GM18505 (cell line): ENCODE measurements at regions not wholly inside any gene's neighbourhood (a gene's known extent, or its start where the extent isn't known, plus 50 kb on each side); places are given as distances from the start of the nearest gene placed in this dataset.

Experiments
- ATAC-seq: cut with Tn5 transposase; IDR thresholded peaks from one replicate; pipeline ENCODE4 v1.9.1; 2021; ENCODE audit not compliant: unreplicated experiment
- POLR2A ChIP-seq: IDR thresholded peaks from 4 replicates; pipeline ENCODE4 v1.6.1; 2011; ENCODE audit warnings: borderline replicate concordance; ENCODE audit not compliant: insufficient read depth, insufficient read length; ENCODE audit errors: extremely low read depth

DNA sequence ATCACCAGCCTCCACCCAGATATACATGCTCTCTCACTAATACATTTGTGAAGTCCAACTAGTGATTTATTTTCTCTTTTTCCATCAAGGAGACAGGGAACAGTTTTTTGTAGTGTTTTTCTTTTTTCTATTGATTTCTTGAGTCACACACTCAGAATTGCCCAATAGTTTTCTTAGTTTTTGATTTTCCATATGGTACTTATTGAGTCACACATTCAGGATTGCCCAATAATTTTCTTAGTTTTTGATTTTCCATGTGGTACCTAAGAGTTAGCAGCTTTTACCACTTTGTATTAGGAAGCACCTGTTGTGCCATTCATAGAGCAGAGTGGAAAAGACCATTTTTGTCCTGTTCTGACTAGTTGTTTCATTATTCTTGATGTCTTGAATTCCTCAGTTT, 1268.8 kb downstream of the EPHA7 start:
- no peak for TF ChIP-seq POLR2A
- ATAC-seq: no peak

DNA sequence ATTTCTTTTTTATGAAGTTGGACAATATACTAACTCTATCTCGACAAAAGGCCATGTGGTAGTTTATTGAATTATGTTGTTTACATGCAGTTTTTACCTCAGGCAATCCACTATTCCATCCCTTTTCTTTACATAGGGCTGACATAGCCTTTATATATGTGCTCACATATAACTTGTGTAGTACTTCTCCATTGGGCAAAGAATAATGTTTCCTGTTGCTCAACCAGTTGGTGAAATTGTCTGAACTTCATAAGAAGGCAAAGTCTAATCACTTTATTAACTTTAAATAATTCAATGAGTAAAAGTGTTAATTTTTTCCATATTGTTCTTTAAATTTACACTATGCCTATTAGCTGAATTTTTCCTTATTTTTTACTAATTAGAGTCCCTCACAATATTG, 1272.1 kb downstream of the EPHA7 start:
- ATAC-seq: no peak
- TF ChIP-seq POLR2A: no peak

DNA sequence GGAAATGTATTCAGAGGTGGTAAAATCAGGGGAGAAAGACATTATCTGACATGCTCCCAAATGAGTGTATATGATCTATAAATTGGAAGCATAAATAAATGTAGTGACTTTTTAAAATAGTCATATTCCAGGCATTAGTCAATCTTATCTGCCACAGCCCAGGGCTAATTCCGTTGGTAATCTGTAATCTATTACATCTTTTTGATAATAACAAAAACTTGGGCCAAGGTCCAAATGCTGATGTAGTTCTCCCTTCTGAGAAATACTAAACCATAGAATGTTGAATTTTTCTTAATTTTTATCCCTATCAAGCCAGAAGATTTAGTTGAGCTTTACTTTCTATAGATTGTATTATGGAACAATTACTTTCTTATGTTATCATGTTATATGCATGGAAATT, 1279.8 kb downstream of the EPHA7 start:
- ATAC-seq: no peak
- TF ChIP-seq POLR2A: no peak

DNA sequence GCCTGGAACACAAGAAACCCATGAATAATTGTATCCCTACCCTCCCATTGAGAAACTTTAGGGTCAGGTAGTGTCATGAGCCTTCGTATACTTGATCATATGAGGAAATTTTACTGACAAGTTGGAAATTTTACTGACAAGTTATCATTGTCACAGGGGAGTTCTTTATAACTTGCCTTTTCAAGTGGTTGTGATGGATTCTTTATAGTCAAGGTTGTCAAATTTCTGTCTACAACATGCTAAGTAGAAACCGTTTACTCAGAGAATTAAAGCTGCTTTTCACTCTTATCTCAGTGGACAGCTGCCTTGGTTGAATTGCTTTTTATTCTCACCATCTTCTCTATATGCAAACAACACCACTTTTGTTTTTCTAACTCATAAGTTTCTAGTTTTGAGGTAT, 1286.4 kb downstream of the EPHA7 start:
- ATAC-seq: no peak
- TF ChIP-seq POLR2A: no peak

DNA sequence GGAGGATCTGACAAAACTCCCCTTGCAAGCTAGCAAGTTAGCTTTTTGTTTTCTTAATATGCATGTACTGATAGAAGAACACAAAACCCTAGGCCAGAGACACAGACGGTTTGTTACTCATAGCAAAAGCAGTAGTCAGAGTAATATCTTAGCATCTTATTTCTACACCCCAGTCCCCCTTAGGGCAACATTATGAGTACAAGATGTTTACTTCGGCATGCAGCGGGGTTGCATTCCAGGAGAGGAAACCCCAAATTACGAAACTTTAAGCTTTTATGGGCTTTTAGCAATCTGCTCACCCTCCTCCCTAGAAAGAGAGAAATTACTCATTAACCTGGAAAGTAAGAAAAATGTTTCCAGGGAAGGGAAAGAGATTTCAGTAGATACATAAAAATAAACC, 1286.9 kb downstream of the EPHA7 start:
- no peak for TF ChIP-seq POLR2A

DNA sequence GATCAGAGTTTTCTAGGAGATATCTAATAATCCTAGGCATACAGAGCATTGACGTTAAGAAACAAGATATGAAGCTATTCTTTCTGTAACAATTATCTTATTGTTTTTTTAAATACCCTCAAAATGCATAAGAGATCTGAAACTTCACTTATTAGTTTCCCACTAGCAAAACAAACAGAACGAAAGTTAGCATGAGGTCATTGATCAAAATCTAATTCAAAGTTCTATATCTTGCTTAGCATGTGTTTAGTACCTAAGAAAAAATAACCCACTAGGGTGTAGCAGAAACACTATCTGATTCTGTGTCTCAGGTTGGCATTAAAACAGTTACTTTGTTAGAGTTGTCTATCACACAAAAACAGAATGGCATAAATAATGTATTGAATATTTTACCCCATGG, 1288.4 kb downstream of the EPHA7 start:
- no peak for TF ChIP-seq POLR2A
- no peak for ATAC-seq

More for the DNA sequence above, 1286.9 kb downstream of the EPHA7 start:
- no peak for ATAC-seq

DNA sequence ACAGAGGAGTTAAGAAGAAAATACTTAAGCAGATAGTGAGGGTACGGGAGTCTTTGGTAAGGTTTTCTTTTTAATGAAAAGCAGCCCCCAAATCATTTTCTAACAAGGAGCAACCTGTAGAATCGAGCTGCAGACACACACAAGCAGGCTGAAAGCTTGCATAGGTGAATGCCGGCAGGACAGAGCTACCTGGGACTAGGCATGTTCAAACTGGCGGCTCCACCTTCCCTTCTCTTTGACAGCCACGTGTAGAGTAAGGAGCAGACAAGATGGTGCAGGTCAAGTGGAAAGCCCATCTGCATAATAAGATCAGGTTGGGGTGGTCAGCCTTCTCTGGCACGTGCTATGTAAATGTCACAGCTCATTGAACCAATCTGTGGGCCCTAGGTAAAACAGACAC, 1292.4 kb downstream of the EPHA7 start:
- no peak for ATAC-seq
- TF ChIP-seq POLR2A: no peak

DNA sequence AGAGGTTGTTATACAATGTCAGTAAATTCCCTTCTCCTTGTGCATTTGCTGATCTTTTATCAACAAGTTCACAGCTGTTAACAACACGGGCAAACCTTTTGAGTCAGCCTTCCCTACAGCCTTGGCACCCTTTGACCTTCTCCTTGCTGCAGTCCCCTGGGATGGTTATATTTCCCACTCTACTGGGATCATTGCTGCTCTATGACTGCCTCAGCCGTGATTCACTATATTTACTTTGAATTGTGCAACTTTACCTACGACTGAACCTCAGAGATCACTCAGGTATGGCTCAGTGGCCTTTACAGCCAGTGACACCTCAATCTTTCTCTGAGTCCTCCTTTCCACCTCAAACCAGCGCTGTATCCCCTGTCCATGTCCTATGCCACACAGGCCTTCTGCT, 1293.3 kb downstream of the EPHA7 start:
- no peak for TF ChIP-seq POLR2A
- ATAC-seq: no peak

DNA sequence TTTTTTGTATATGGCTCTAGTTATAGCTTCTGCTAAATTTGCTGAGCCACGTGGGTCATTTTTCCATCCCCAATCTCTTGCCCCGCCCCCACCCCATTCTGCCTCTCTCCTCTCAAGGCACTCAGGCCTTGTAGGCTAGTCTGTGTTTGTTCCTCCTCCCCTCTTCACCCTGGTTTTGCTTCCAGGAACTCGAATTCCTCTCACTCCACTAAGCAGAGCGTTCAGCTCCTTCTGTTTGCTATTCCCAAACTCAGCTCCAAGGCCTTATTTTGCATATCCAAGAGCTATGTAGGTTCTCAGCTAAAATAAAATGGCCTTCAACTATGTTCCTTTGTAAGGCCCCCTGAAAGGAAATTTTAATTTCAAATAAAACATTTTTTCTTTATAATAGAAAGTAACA, 1293.7 kb downstream of the EPHA7 start:
- ATAC-seq: no peak
- no peak for TF ChIP-seq POLR2A

DNA sequence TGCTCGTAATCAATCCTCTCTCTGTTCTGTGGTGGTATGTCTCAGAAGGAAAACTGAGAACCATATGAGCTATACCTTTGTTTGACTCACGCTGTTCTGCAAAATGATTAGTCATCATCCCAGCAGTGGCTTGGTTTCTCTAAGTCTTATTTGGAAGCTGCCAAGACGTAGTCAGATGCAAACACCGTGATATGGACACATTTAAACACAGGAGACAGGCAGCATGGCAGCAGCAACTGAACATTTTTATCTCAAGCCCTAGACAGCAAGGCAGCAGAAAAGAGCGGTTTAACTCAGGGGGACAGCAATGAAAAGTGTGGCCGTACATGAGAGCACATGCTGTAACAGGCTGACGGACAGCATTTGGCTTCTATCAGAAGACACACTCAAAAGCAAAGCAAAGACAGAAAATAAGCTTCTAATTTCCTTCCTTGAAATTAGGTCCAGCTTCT, 1295.1 kb downstream of the EPHA7 start:
- TF ChIP-seq POLR2A: no peak
- ATAC-seq: no peak

DNA sequence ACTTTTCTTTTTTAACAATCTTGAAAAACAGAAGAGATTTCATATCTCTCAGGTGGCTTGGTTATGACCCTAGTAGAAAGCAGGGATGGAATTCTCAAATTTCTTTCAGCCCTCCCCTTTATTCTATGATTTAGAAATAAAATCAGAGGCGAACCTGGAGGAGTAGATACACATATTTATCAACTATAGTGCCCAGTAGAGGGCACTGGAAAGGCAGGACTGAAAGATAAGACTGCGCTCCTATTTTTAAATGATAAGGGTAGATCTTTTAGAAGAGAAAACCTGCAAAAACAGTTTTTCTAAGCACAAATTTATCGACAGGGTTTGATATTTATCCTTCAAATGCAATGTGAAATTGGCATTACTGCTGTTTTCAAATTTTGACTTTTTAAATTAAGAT, 1296.6 kb downstream of the EPHA7 start:
- no peak for ATAC-seq
- no peak for TF ChIP-seq POLR2A

DNA sequence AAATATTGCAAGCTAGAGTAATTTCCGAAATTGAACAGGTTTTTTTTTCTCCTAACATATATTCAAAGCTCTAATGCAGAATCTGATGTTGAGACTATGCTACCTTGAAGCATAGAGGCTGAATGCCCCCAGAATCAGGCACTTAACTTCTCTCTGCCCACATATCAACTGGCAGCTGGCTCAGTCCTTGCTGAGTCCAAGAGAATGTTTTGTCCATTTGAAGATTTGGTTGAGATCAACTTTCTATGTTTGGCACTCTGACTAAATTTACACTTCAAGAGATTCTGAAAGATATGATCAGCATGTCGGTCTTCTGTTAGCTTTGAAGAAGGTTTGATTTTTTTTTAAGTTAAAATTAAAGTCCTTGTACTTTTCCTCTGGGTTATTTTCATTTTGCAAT, 1298.1 kb downstream of the EPHA7 start:
- TF ChIP-seq POLR2A: no peak
- ATAC-seq: no peak

DNA sequence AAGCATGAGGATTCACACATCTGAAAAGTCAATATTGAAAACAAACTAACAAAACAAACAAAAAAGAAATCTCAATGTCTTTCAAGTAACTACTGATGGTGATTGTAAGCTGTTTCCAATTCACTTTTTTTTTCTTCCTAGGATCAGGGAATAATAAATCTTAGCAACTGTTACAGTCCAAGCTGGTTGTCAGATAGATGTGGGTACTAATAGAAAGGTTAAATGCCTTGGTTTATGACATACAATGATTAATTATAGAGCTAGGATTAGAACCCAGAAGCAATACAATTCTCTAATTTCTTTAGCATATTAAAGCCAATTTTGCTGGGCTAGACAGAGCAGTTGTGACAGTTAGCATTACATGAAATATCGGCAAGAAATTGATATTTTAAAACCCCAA, 1301.6 kb downstream of the EPHA7 start:
- no peak for TF ChIP-seq POLR2A
- ATAC-seq: no peak

DNA sequence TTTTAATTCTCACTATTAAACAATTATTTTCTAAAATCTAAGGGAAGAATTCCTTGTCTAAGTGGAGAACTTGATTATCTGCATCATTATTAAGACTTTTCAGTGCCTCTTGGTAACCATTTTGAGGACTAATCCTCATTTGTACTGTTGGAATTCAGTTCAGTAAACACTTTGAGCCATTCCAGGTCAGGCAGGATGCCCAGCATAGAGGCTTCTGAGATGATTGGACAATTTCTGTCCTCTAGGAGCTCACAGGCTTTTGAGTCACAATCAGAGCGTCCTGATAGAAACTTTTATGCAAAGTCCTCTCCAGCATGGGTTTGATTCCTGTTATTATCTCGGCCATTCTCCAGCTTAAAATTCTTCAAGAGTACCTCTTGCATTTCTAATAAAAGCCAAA, 1304.6 kb downstream of the EPHA7 start:
- ATAC-seq: no peak
- no peak for TF ChIP-seq POLR2A

DNA sequence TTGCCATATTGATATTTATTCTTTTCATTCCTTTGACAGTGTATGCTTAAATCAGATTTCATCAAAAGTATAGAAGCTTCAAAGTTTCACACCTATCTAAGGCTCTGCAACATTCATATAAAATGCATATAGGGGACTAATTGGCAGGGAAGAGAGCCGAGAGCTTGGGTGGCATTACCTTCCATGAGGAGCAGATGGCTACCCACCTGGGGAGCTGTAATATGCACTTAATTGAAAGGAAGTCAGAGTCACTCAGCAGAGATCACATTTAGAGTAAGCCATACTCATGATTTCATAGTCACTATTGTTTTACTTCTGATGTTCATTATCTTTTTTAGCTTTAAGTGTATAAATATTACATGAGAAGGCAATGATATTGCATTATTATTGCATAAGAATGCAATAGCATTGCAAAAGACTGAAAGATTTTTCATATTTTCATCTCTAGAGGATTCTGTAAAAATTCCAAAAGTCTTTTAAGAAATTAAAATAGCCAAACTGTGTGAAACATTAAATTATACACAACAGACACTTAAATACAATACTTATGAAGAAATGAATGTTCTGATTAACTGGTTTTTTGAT, 1305.2 kb downstream of the EPHA7 start:
- no peak for ATAC-seq

DNA sequence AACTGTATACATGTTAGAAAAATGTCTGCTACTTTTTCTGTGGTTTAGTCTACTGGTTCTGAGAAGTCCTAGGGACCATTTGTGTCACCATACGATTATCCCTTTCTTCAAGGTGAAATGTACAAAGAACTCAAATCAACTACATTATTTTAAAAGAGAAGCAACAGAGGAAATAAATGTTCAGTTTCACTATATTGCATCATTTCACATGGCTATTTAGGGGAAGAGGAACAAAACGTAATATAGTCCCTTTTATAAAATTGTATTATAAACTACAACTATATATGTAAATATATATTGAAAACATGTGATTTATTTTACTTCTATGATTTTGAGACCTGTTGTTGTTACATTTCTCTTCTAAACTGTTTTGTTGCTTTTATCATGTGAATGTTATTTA, 1308.0 kb downstream of the EPHA7 start:
- no peak for ATAC-seq
- no peak for TF ChIP-seq POLR2A

More for the DNA sequence above, 1305.2 kb downstream of the EPHA7 start:
- no peak for TF ChIP-seq POLR2A

DNA sequence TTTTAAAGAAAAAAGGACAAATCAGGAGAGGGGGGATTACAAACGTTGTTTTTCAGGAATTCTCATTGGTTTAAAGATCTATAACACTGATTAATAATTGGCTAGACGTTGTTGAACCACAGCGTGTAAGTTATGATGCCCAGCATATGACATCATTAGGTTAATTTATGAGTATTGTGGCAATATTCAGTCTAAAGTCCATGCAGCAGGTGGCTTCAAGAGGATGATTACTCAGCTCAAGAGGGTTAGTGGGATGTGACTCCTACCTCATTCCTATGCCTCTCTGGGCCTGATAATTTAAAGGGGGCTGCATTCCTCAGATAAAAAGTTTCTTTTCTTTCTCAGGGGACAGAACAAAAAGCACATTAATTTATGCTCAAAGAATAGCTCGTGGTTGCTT, 1309.0 kb downstream of the EPHA7 start:
- no peak for TF ChIP-seq POLR2A
- no peak for ATAC-seq
